Loucy (cell line): ENCODE measurements at regions not wholly inside any gene's neighbourhood (a gene's known extent, or its start where the extent isn't known, plus 50 kb on each side); places are given as distances from the start of the nearest gene placed in this dataset.

ENCODE experiments used
- EZH2phosphoT487 ChIP-seq: fragments of 200-600 bp; IDR thresholded peaks from 2 replicates; pipeline ENCODE4 v1.6.1; 2018; ENCODE audit warnings: antibody characterized with exemption, mild to moderate bottlenecking, moderate library complexity, borderline replicate concordance
- TF ChIP-seq, protein P1 (sequence below): fragments of 200-600 bp; sonication (generic); conservative IDR thresholded peaks from 2 replicates; pipeline ENCODE4 v1.5.1; 2014; ENCODE audit warnings: mild to moderate bottlenecking, antibody characterized with exemption, low read length

DNA sequence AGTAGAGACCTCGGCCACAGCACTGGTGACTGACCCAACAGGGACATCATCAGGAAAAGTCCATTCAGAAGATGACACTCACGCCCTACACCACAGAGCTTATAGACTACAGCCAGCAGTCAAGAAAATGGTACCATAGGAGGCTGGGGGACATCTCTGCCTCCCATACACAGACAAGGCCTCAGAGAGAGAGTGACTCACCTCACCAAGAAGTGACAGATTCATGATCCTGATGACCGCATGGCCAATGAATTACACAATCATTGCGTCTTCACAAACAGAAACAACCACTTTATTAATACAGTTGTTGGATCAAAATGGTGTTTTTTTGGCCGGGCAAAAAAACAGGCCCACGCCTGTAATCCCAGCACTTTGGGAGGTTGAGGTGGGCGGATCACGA lies 260.8 kb upstream of the TSHZ3 start:
- TF ChIP-seq, protein P1, sequence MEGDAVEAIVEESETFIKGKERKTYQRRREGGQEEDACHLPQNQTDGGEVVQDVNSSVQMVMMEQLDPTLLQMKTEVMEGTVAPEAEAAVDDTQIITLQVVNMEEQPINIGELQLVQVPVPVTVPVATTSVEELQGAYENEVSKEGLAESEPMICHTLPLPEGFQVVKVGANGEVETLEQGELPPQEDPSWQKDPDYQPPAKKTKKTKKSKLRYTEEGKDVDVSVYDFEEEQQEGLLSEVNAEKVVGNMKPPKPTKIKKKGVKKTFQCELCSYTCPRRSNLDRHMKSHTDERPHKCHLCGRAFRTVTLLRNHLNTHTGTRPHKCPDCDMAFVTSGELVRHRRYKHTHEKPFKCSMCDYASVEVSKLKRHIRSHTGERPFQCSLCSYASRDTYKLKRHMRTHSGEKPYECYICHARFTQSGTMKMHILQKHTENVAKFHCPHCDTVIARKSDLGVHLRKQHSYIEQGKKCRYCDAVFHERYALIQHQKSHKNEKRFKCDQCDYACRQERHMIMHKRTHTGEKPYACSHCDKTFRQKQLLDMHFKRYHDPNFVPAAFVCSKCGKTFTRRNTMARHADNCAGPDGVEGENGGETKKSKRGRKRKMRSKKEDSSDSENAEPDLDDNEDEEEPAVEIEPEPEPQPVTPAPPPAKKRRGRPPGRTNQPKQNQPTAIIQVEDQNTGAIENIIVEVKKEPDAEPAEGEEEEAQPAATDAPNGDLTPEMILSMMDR = no peak
- no peak for TF ChIP-seq EZH2phosphoT487
